Transverse colon (tissue), 4 donors: ENCODE measurements at regions not wholly inside any gene's neighbourhood (a gene's known extent, or its start where the extent isn't known, plus 50 kb on each side); places are given as distances from the start of the nearest gene placed in this dataset.
"Not testable (repeated sequence)": the region's sequence is repeated elsewhere in the genome, so short reads cannot be mapped to it uniquely, and the experiment has no call there.

ENCODE experiments used
- DNase-seq: peaks from one replicate; pipeline ENCODE4 v3.0.0-alpha.2; 2019
- H3K27ac ChIP-seq, 4 donors: fragments of 200-600 bp; sonication (generic); 2 replicates each; pipeline ENCODE4 v1.5.1; 2016 to 2018; ENCODE audit warnings: inconsistent platforms in 4 of 4
- H3K27me3 ChIP-seq: fragments of 200-600 bp; sonication (generic); 2 replicates; pipeline ENCODE4 v1.5.1; 2017; ENCODE audit warnings: inconsistent platforms
- H3K36me3 ChIP-seq, 4 donors: fragments of 200-600 bp; sonication (generic); 2 replicates each; pipeline ENCODE4 v1.5.1; 2017 to 2019; ENCODE audit warnings: inconsistent platforms in 4 of 4
- H3K4me1 ChIP-seq, 4 donors: fragments of 200-600 bp; sonication (generic); 2 replicates each; pipeline ENCODE4 v1.5.1; 2017 to 2020; ENCODE audit warnings: inconsistent platforms in 4 of 4
- H3K4me3 ChIP-seq, 4 donors: fragments of 200-600 bp; sonication (generic); 1 replicate in 1 of 4; 2 replicates in 3 of 4; pipeline versions ENCODE4 v1.5.1 to v1.6.1; 2017 to 2019; ENCODE audit warnings: inconsistent platforms in 4 of 4
- H3K9me3 ChIP-seq, 2 donors: fragments of 200-600 bp; sonication (generic); 2 replicates each; pipeline ENCODE4 v1.5.1; 2017 to 2019; ENCODE audit warnings: inconsistent platforms in 2 of 2
- CTCF ChIP-seq, 5 experiments: fragments of 200-600 bp in 3 of 5; fragments of 450-650 bp in 2 of 5; sonication (generic) in 3 of 5; IDR thresholded peaks; 1 replicate in 2 of 5; 2 replicates in 3 of 5; pipeline ENCODE4 v1.5.1; 2016 to 2017; ENCODE audit warnings: antibody characterized with exemption in 5 of 5, inconsistent platforms in 3 of 5, mild to moderate bottlenecking in 2 of 5, moderate library complexity in 1 of 5
- EP300 ChIP-seq: sonication (generic); formaldehyde crosslinking; IDR thresholded peaks from one replicate; pipeline ENCODE4 v1.6.1; 2017; ENCODE audit warnings: antibody characterized with exemption, low read depth
- POLR2A ChIP-seq: fragments of 450-650 bp; IDR thresholded peaks from one replicate; pipeline ENCODE4 v1.6.1; 2016; ENCODE audit warnings: antibody characterized with exemption, mild to moderate bottlenecking, moderate library complexity
- POLR2AphosphoS5 ChIP-seq, 3 donors: sonication (generic); formaldehyde crosslinking; IDR thresholded peaks; one replicate each; pipeline ENCODE4 v1.6.1; 2016; ENCODE audit warnings: antibody characterized with exemption in 3 of 3
- WGBS, 2 donors: methylation state at CpG; one replicate each; pipeline ENCODE4 v1.1.5; 2018; ENCODE audit warnings: low coverage in 1 of 2; 5-methylcytosine and 5-hydroxymethylcytosine counted together
- in situ Hi-C, 4 donors: fragments of 200-750 bp; cut with MboI; loops; one replicate each; pipeline versions ENCODE4 v1.15.0 to v1.15.1; 2017; ENCODE audit warnings: low sequenced_read_pairs in 3 of 4, low pct_ligation_motif_present in 1 of 4, low pct_unique_long_range_greater_than_20kb in 1 of 4
- intact Hi-C: fragments of 100-400 bp; cut with DNase I; formaldehyde crosslinking; loops from one replicate; pipeline ENCODE4 v1.15.1; 2023; ENCODE audit warnings: low total_unique reads
- small RNA-seq, 4 donors: library from RNA; depleted of rRNA; stranded (forward); fragments of <200 nt; gene quantifications; one replicate each; pipeline ENCODE3, GENCODE V24; 2016

GRCh38 chr21:10464975-10465374 lies 56.4 kb upstream of the TPTE start:
- no peaks in the 10 kb centered on the region for H3K36me3 ChIP-seq
- WGBS, 2 donors: 42% methylated on average over 3 of the region's 3 CpGs
- no peak overlapping the region for H3K4me3 ChIP-seq
- intact Hi-C loops: no loop called here
- peaks cover 10 to 27% of the 10 kb centered on the region in 2 donors for H3K9me3 ChIP-seq
- TF ChIP-seq POLR2AphosphoS5 (IDR thresholded peaks at IDR 0.05) (no peak), CTCF (IDR thresholded peaks at IDR 0.05) (no peak)
- no peak for DNase-seq
- no peak overlapping the region for H3K27ac ChIP-seq
- in situ Hi-C loops: no loop called here
- no peaks in the 10 kb centered on the region for H3K27me3 ChIP-seq
- no peaks in the 10 kb centered on the region for H3K4me1 ChIP-seq

- H3K36me3 ChIP-seq, H3K27ac ChIP-seq, H3K4me3 ChIP-seq, H3K27me3 ChIP-seq, in situ Hi-C loops, intact Hi-C loops, DNase-seq, H3K4me1 ChIP-seq: not testable (repeated sequence)
- peaks cover 5 to 22% of the 10 kb centered on the region in 2 donors for H3K9me3 ChIP-seq
- WGBS, 2 donors: 60 to 68% methylated on average over 10 of the region's 10 CpGs
Observed at GRCh38 chr21:10465524-10466110, 55.8 kb upstream of the TPTE start.

GRCh38 chr21:10466200-10466599 lies 55.2 kb upstream of the TPTE start:
- no peak for DNase-seq
- Histone ChIP-seq H3K9me3 (peaks cover 5 to 19% of the 10 kb centered on the region in 2 donors), H3K27me3 (no peaks in the 10 kb centered on the region), H3K36me3 (no peaks in the 10 kb centered on the region), H3K4me3 (no peak overlapping the region), H3K27ac (no peak overlapping the region), H3K4me1 (no peaks in the 10 kb centered on the region)
- in situ Hi-C loops: no loop called here
- TF ChIP-seq POLR2AphosphoS5 (IDR thresholded peaks at IDR 0.05): no peak
- no peak for TF ChIP-seq EP300
- TF ChIP-seq POLR2A: no peak
- no peak for TF ChIP-seq CTCF (IDR thresholded peaks at IDR 0.05)
- intact Hi-C loops: no loop called here
- WGBS, 2 donors: 25 to 27% methylated on average over 2 of the region's 2 CpGs

Small RNA genes in the stretch of these regions (small RNA-seq; reads per million reads assigned to genes)
- gene AF254983.2: 0 reads per million in 4 donors
